Fibroblast of the conjunctiva (primary cell): ENCODE measurements at regions not wholly inside any gene's neighbourhood (a gene's known extent, or its start where the extent isn't known, plus 50 kb on each side); places are given as distances from the start of the nearest gene placed in this dataset.

Experiments used
- DNase-seq: peaks from one replicate; pipeline ENCODE4 v3.0.0-alpha.2; 2010; ENCODE audit warnings: low read depth

DNA sequence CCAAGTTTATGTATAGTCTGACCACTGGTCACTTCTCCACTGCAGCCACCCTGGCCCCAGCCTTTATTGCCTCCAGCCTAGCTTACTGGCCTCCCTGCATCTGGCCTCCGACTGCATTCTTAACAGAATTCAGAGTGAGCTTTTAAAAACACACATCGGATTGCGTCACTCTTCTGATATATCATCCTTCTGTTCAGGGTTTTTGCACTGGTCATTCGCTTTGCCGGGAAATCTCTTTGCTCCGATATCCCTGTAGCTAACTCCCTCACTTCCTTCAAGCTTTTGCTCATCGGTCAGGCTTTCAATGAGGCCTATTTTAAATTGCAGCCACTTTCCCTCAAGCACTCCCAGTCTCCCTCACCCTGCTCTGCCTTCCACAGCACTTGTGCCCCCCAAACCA is 101.6 kb upstream of the DLX2 start:
- DNase-seq = no peak

GRCh38 chr2:172204762-172205161 is 102.1 kb upstream of the DLX2 start:
- no peak for DNase-seq

- DNase-seq = no peak
Measured at GRCh38 chr2:172205292-172205691, 102.6 kb upstream of the DLX2 start.

GRCh38 chr2:172207911-172208310 is 105.2 kb upstream of the DLX2 start:
- no peak for DNase-seq

- no peak for DNase-seq
Measured at GRCh38 chr2:172208791-172209325, 106.2 kb upstream of the DLX2 start.

- no peak for DNase-seq
Measured at GRCh38 chr2:172210599-172210998, 107.9 kb upstream of the DLX2 start.

DNA sequence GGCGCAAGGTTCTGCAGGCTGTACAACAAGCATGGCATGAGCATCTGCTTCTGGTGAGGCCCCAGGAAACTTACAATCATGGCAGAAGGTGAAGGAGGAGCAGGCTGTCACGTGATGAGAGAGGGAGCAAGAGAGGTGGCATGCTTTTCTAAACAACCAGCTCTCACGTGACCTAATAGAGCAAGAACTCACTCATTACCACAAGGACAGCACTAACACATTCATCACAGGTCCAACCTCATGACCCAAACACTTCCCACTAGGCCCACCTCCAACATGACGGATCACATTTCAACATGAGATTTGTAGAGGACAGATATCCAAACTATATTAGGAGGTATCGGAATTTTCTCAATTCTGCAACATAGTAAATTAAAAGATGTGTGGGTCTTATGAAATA is 108.8 kb upstream of the DLX2 start:
- no peak for DNase-seq

GRCh38 chr2:172213116-172213860 is 110.6 kb upstream of the DLX2 start:
- DNase-seq = no peak

- no peak for DNase-seq
Measured at GRCh38 chr2:172214252-172214651, 111.6 kb upstream of the DLX2 start.

GRCh38 chr2:172215172-172215935 is 112.7 kb upstream of the DLX2 start:
- no peak for DNase-seq

GRCh38 chr2:172215936-172216335 is 113.2 kb upstream of the DLX2 start:
- no peak for DNase-seq

GRCh38 chr2:172216477-172216876 is 113.8 kb upstream of the DLX2 start:
- no peak for DNase-seq

GRCh38 chr2:172219201-172219600 is 116.5 kb upstream of the DLX2 start:
- no peak for DNase-seq

DNA sequence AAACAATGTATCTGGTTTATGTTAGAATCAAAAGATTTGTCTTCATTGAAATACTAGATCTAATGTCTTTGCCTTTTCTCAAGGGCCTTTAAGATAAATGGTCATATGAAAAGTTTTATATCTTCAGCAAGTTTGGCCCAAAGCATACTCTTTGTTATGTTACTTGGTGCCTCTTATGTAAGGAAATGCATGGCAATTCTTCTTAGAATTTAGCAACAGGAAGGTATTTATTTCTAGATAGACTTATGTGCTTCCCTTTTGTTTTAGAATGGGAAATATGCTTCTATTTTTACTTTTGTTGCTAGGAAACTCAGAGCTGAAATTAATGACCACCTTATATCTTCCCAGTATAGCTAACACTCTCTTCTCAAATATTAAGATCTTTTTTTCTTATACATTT is 117.4 kb upstream of the DLX2 start:
- no peak for DNase-seq

DNA sequence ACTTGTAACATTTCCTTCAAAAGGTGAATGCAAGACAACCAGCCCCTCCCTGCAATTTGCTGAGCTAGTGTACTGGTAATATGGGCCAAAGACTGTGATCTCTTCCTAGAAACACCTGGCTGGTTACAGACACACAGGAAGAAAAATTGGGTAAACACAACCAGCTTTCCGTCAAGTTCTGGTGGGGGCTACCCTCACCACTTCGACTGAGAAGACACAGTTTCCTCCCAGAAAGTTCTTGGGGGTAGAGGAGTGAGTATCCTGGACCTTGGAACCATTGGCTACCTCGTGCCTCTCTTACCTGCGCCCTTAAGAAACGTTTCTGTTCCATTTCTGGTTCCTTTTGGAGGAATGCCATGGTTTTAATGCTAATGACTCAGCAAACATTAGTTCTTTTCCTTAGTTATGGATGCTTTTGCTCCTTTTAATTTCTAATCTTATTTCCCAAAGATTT is 120.9 kb upstream of the DLX2 start:
- DNase-seq = no peak

DNA sequence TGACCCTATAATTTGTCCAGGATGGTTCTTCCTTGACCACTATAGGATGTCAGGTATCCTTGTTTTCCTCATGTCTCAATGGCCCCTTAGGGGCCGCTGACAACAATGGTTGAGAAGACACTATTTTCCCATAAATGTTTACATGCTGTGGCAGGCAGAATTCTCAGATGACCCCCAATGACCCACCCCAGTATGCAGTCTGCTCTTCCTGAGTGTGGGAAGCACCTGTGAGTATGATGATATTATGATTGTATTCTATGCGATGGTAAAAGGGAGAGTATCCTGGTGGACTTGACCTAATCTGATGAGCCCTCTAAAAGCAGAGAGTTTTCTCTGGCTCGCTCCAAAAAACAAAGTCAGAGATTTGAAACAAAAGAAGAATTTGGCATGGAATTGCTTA is 123.1 kb upstream of the DLX2 start:
- DNase-seq = no peak

DNA sequence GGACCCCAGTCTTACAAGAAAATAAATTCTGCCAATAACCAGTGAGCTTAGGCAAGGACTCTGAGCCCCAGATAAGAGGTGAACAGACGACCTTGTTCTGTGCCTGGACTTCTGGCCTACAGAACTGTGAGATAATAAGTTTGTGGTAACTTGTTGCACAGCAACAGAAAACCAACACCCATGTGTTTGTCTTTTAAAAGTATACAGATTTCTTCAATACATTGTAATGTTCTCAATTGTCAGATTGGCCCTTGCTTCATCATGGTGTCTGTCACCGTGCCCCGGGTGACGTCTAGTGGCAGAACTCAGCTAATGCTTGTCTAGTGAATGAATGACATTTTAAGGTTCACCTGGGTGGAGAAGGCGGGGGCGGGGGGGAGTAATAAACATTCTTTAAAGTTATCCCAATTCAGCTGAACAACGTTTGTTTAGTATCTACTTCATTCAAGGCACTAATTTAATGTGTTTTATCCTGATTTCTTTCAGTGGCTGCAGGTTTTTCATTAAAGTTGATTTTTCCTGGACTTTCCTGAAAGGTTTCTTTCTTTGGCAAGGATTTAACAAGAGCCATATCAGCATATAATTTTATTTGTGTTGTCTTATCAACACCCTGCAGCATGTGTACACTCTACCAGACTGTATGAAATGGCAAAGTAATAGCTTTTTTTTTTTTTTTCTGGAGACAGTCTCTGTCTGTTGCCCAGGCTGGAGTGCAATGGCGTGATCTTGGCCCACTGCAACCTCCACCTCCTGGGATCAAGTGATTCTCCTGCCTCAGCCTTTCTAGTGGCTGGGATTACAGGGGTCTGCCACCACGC is 123.8 kb upstream of the DLX2 start:
- no peak for DNase-seq

- no peak for DNase-seq
Measured at GRCh38 chr2:172227719-172228118, 125.0 kb upstream of the DLX2 start.

DNA sequence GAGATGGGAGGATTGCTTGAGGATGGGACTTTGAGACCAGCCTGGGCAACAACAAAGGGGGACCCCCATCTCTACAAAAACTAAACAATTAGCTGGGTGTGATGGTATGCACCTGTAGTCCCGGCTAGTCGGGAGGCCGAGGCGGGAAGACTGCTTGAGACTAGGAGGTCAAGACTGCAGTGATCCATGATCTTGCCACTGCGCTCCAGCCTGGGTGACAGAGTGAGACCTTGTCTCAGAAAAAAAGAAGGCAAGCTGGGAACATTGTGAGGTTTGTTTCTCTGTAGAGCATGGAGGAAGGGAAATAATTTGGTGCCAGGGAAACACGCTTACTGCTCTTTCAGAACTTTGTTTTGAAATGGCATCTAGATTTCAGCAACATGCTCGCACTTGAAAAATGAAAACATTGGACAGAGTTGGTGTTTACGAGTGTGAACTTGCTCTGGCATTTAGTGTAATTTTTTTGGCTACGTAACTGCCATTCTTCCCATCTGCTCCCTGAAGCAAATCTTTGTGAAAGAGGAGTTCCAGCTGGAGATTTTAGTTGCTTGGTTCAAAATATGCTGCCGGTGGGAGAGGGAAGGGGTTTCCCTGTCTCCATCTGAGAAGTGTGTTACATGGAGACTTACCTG is 125.6 kb upstream of the DLX2 start:
- no peak for DNase-seq

- DNase-seq = no peak
Measured at GRCh38 chr2:172229125-172229524, 126.4 kb upstream of the DLX2 start.

- DNase-seq = no peak
Measured at GRCh38 chr2:172230332-172230888, 127.7 kb upstream of the DLX2 start.
